GM10248 (cell line): ENCODE measurements at regions not wholly inside any gene's neighbourhood (a gene's known extent, or its start where the extent isn't known, plus 50 kb on each side); places are given as distances from the start of the nearest gene placed in this dataset.

Source experiments
- CTCF ChIA-PET: fragments of 300-600 bp; sonication (Branson Sonifier 250); formaldehyde crosslinking; extraction: SDS; loops from one replicate; lab custom pipeline; 2021; ENCODE audit warnings: antibody characterized with exemption; lab: Yijun Ruan, JAX
- POLR2A ChIA-PET: fragments of 350-650 bp; sonication (Branson Sonifier 250); formaldehyde crosslinking; extraction: SDS; loops from one replicate; lab custom pipeline; 2020; ENCODE audit warnings: antibody characterized with exemption; lab: Yijun Ruan, JAX
- DNase-seq: peaks from one replicate; pipeline ENCODE4 v3.0.0; 2012; ENCODE audit errors: extremely low spot score
- TF ChIP-seq, protein P1 (sequence below): IDR thresholded peaks from 2 replicates; pipeline ENCODE4 v1.5.1; 2012; ENCODE audit warnings: mild to moderate bottlenecking, low read depth; ENCODE audit errors: extremely low read depth, missing control alignments, control extremely low read depth

DNA sequence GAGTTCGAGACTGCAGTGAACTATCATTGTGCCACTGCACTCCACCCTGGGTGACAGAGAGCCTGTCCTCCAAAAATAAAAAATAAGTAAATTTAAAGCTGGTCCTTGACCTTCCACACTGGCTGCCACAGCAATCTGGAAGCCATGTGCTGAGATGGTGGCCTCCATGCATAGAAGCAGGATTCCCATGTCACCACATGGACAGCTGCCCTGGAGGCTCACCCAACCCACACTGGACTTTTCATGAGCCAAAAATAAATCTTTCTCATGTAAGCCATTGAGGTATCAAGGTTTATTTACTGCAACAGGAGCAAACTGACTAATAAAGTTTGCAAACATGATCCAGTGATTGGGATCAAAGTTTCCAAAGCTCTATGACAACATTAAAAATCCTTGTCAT, 88.5 kb downstream of the SETD4 start:
- ChIA-PET POLR2A (no interaction called here), CTCF (interaction anchor here (1.2 kb wide), 1 partner anchor 26 kb away, joined by 4 read pairs; no protein-coding TSS in a partner anchor)
- TF ChIP-seq, protein P1, sequence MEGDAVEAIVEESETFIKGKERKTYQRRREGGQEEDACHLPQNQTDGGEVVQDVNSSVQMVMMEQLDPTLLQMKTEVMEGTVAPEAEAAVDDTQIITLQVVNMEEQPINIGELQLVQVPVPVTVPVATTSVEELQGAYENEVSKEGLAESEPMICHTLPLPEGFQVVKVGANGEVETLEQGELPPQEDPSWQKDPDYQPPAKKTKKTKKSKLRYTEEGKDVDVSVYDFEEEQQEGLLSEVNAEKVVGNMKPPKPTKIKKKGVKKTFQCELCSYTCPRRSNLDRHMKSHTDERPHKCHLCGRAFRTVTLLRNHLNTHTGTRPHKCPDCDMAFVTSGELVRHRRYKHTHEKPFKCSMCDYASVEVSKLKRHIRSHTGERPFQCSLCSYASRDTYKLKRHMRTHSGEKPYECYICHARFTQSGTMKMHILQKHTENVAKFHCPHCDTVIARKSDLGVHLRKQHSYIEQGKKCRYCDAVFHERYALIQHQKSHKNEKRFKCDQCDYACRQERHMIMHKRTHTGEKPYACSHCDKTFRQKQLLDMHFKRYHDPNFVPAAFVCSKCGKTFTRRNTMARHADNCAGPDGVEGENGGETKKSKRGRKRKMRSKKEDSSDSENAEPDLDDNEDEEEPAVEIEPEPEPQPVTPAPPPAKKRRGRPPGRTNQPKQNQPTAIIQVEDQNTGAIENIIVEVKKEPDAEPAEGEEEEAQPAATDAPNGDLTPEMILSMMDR: no peak
- no peak for DNase-seq

DNA sequence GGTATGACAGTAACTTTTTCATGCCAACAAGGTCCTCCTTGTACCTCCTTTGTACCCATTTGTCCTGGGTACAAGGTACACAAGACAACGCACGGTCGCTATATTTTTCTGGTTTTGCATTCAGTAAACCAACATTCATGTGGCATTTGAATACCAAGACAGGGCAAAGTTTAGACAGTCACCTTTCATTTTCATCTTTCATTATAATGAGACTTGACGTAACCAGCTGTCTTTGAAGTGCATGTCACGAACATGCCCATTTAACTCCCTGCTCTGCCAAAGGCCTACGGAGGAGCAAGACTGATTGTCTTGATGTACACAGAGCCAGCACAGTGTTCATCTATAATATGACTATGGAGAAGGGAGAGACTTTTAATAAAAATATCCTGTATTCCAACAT, 91.0 kb downstream of the SETD4 start:
- POLR2A ChIA-PET: no interaction called here
- no peak for DNase-seq
- TF ChIP-seq, protein P1: no peak
- CTCF ChIA-PET: interaction anchor here (1.6 kb wide), 1 partner anchor 39 kb away, joined by 4 read pairs; no protein-coding TSS in a partner anchor

DNA sequence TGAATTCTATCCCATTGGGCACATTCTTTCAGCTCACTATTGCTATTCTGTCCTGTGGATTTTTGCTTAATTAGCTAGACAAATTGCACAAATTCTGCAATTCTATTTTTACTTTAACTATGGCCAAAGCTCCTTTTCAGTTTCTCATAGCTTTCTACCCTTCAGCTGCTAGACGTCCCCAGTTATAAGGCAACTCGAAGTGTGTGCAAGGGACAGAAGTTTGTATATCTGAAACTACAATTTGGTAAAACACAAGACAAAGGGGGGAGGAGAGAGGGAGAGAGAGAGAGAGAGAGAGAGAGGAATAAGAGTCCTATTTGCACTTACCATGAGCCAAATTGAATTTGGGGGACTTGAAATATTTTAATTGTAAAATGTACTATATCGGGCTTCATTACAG, 91.8 kb downstream of the SETD4 start:
- DNase-seq: no peak
- POLR2A ChIA-PET: no interaction called here
- TF ChIP-seq, protein P1: no peak
- CTCF ChIA-PET: interaction anchor here (0.8 to 1.6 kb wide), 3 partner anchors 20 to 129 kb away, joined by 4 read pairs; no protein-coding TSS in a partner anchor

DNA sequence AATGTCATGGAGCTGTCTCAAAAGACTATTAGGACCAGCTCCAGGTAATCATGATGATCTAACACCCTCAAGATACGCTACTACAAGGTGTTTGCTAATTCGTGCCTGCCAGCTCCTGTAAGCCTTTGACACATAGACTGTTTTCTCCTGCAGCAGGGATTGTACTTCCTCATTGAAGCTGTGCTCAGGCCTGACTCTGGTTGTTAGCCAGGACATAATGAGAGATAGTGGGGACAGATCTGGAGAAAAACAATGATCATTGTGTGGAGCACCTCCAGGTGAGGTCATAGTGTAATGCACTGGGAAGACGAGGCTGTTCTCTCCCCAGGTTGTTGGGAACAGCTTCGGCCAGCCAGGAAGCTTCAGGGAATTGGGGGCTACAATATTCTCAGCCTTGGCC, 94.6 kb downstream of the SETD4 start:
- no peak for DNase-seq
- ChIA-PET CTCF (no interaction called here), POLR2A (no interaction called here)
- TF ChIP-seq, protein P1: no peak

DNA sequence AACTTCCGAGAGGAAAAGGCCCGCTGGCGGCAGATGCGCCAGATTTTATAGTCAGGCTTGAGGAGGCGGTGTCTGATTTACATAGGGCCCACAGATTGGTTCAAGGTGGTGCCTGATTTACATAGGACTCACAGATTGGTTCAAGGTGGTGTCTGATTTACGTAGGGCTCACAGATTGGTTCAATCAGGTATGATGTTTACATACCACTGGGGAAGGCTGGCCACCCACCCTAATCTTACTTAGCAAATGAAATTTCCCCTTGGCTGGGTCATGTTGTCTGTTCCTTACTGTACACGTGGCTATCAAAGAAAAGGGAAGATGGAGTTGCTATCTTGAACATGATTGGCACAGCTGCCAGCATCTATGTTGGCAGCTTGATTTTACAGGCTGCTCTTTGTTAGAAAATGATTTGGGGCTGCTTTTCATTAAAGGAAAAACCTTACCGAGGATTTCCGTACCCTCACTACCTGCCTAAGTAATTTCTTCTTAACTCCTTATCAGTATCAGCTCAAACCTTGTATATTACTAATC, 96.3 kb downstream of the SETD4 start:
- no peak for DNase-seq
- ChIA-PET CTCF (no interaction called here), POLR2A (no interaction called here)
- TF ChIP-seq, protein P1: no peak

DNA sequence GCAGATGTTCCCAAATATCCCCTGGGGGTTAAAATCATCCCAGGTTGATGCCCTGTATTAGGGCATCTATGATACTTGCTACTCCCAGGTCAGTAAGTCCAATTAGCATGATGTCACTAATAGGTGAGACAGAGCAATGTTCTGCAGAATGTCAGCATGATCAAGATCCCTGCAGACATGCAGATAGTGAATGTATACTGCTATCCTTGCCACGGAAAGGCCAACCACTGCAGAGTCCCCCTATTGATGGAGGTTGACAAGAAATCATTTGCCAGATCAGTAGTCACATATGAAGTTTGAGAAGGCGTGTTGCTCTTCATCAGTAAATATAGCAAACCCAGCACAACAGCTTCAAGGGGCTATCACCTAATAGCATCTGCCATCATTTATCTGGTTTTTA, 97.4 kb downstream of the SETD4 start:
- DNase-seq: no peak
- TF ChIP-seq, protein P1: no peak
- POLR2A ChIA-PET: no interaction called here
- CTCF ChIA-PET: no interaction called here
